HG03558 (cell line): ENCODE measurements at regions not wholly inside any gene's neighbourhood (a gene's known extent, or its start where the extent isn't known, plus 50 kb on each side); places are given as distances from the start of the nearest gene placed in this dataset.
A peak's percentile ranks its signal among the peaks of the same experiment; 100 is the strongest.

ENCODE experiments used
- ATAC-seq: cut with Tn5 transposase; IDR thresholded peaks from one replicate; pipeline ENCODE4 v1.9.1; 2021; ENCODE audit warnings: moderate number of reproducible peaks; ENCODE audit not compliant: unreplicated experiment; ENCODE audit errors: extremely low read depth

DNA sequence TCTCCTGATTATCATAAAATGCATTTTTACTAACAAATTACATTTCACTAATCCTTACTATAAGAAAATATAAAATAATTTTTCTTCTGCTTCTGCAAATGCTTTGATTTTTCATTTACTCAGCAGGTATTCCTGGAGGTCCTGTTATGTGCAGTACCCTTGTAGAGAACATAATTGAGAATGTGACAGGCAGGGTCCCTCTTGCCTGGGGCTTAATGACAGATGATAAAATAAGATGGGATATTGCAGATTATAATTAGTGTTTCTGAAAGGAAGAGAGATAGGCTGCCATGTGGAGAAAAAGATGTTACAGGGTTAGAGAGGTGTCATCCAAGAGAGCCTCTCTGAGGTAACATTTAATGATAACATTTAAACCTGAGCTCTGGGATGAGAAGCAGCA is 128.9 kb downstream of the MAD2L1 start:
- no peak for ATAC-seq

DNA sequence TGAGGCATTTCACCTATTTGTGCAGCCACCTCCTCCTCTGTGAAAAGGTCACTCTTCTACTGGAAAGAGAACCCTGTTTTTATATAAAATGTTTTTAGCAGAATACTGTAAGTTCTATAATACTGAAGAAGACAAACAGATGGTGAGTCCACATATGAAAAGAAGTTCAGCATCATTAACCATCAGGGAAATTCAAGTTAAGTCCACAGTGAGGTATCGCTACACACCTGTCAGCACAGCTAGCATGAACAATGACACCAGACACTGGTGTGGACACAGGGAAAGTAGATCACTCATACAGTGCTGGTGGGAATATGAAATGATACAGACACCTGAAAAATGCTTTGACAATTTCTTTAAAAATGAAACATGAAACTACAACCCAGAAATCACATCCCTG is 133.0 kb downstream of the MAD2L1 start:
- ATAC-seq = no peak

DNA sequence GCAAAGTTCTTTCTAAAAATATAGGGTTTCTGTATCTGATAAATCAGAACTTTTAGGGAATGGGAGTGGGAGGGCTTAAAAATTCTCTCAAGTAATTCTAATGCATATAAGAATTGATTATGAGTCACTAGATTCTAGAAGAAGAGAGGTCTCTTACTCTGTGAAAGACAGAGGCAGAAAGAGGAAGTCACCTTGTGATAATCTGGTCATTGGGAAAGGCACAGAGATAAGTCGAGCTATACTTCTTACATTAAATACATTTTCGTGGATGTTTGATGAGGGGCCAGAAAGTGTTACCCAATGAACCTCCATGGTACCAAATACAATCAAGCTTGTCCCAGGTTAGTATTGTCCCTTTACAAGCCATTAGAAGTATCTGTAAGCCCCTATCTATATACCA is 134.4 kb downstream of the MAD2L1 start:
- no peak for ATAC-seq

DNA sequence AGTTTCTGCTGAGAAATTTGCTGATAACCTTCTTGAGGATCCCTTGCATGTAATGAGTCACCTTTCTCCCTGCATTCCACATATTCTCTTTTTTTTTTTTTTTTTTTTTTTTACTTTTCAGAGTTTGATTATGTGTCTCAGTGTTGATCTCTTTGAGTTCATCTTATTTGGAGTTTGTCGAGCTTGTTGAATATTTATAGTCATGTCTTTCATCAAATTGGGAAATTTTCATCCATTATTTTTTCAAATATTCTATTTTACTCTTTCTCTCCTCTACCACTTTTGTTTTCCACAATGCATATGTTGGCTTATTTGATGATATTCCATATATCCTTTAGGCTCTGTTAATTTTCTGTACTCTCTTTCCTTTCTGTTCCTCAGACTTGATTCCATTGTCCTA is 136.1 kb downstream of the MAD2L1 start:
- no peak for ATAC-seq

- no peak for ATAC-seq
Measured at GRCh38 chr4:119921830-119922229, 144.8 kb downstream of the MAD2L1 start.

DNA sequence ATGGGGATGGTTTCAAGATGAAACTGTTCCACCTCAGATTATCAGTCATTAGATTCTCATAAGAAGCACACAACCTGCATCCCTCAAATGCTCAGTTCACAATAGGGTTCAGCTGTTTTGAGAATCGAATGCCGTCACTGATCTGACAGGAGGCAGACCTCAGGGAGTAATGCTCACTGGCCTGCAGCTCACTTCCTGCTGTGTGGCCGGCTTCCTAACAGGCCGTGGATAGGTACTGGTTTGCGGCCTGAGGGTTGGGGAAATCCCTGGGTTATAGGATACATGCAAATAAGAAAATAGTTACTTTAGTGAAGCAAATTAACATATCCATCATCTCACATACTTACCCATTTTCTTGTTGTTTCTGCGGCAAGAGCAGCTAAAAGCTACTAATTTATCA is 160.4 kb downstream of the MAD2L1 start:
- ATAC-seq = no peak

GRCh38 chr4:119898211-119898610 is 168.4 kb downstream of the MAD2L1 start:
- no peak for ATAC-seq

DNA sequence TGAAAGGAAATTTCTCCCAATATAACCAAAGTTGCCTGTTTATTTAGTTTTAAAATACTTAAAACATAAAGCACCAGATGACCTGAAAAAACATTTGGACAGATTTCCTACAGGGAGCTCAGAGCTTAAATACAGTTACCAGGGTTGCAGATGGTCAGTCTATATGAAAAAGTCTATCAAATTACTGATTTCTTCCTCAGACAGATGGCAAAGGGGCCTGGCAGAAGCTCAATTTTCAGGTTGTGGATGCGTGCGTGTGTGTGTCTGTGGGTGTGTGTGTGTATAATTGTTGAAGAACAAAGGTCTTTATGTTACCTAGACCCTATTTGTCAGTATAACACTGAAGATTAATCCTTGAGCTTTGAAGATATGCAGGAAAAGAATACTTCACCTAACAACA is 169.4 kb downstream of the MAD2L1 start:
- ATAC-seq = no peak

- ATAC-seq = no peak
Measured at GRCh38 chr4:119894650-119895208, 171.9 kb downstream of the MAD2L1 start.

DNA sequence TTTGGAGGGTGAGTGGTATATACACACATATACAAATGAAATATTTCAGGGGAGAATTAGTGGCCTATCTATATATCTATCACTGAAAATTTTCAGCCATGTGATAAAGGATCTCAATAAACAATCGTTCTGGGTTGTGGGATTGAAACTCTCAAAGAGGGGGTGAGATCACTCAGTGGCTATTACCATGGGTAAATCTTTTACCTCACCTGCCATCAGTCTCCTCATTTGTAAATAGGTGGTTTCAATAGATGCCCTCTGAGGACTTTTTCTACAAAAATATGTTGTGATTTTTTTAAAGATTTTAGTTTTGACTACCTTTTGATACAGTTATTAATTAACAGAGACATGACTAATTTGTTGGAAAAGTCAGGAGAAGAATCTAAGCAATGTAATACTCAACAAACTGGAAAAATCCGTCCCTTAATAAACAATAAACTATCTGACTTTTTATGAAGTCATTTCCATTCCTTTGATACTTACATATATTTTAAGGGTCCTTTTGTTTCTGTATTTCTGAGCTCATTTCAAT is 192.8 kb downstream of the MAD2L1 start:
- ATAC-seq = no peak

DNA sequence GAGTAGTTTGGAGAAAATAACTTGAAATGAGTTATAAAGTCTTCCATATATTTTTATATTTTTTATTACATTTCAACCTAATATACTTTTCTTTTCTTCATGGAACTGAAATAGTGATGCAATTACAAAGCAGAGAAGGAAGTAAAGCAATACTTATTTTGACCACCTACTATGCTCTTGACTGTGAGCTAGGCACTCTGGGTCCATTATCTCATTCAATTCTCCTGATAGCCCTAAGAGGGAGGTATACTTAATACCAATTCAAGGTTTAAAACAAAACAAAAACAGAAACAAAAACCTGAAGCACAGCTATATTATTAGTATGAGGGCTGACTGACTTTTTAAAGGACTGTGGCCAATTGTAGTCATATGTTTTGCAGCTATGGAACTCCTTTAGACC is 193.5 kb downstream of the MAD2L1 start:
- ATAC-seq = no peak

DNA sequence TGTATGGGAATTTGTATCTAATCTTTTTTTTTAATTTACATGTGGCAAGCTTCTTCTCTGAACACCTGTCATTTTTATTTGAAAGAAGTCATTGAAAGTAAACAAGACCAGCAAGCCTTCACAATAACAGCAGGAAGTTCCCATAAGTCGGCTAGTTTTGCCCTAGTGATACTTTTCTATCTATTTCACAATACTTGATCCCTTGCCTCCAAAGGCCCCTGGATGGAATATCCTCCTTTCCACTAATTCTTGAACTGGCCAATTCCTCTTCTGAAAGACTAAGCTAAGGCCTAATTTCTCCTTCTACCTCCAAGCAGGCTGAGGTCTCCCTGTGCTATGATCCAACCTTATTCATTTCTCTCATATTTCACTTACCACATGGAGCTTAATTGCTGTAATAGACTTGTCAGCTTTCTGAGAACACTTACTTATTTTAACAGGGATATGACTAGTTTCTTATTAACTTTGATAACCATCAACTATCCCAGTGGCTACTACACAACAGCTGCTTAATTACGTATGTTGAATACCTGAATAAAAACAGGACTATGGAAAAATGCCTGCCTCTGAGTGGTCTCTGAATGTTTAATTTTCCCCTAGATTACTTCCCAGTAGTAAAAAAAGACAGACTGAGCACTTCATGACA is 194.2 kb downstream of the MAD2L1 start:
- ATAC-seq = no peak

GRCh38 chr4:119870856-119871255 is 195.8 kb downstream of the MAD2L1 start:
- ATAC-seq = no peak

- no peak for ATAC-seq
Measured at GRCh38 chr4:119865789-119866188, 200.9 kb downstream of the MAD2L1 start.

DNA sequence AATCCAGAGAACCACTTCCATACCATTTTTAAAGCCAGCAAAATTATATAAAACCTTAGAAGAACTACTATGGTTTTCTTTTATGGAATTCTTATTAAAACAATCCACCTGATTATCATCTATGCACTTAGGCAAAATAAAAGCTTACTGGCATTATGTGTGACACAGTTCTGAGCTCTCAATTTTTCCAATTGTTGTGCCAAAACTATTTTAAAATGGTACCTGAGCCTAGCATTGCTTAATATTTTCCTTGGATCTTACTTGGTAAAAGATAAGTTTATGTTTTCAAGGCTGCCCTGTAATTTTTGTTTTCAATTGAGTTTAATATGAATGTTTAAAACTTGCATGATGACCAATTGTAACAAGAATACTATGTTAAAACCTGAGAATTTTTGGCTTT is 201.3 kb downstream of the MAD2L1 start:
- no peak for ATAC-seq

GRCh38 chr4:119861731-119862130 is 204.9 kb downstream of the MAD2L1 start:
- ATAC-seq = no peak

DNA sequence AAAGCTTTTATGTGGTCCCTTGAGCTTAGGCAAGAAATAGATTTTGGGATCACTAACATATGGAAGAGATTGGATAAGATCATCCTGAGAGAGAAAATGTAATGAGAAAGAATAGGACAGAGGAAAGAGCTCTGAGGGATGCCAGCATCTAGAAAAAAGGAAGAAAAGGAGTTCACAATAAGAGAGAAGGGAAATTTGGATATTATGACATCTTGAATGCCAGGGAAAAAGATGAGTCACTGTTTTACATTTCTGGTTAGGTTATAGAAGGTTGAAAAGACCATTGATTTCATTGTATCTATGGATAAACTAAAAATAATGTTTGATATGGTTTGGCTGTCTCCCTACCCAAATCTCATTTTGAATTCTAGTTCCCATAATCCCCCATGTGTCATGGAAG is 208.5 kb downstream of the MAD2L1 start:
- no peak for ATAC-seq

- no peak for ATAC-seq
Measured at GRCh38 chr4:119854364-119854763, 212.3 kb downstream of the MAD2L1 start.

DNA sequence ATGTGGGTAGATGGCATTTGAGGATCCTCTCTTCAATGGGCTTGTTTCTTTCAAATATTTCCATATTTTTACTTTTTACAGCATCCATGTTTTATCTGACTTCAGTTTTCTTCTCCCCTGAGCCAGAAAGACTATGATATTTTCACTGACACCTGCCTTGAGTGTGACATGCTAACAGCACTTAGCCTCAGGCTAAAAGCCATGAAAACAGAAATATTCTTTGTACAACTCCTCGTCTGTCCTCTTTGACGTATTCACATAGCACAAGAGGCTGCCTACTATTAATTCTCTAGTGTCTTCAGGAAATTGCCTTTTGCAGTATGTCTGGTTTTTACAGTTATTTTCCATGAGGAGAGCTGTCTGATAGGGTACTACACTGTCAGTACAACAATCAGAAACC is 215.0 kb downstream of the MAD2L1 start:
- no peak for ATAC-seq

DNA sequence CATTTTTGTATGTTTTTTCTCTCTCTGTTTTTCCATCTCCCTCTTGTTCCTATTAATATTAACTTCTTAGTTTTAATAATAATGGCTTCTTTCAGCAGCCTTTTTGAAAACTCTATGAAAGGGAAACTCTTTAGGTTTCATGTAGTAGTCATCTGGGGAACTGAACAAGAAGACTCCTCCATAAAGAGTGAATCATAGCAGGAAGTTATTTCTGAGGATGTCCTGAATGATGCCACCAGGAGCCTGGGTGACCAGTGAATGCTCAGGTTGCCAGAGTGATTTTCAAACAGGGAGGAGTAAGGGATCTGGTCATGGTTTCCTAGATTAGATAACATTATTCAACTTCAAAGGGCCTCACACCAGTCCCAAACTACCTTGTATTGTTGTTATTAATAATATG is 212.8 kb upstream of the PDE5A start:
- ATAC-seq = peak; percentile 59

- ATAC-seq = no peak
Measured at GRCh38 chr4:119835613-119835910, 207.0 kb upstream of the PDE5A start.

DNA sequence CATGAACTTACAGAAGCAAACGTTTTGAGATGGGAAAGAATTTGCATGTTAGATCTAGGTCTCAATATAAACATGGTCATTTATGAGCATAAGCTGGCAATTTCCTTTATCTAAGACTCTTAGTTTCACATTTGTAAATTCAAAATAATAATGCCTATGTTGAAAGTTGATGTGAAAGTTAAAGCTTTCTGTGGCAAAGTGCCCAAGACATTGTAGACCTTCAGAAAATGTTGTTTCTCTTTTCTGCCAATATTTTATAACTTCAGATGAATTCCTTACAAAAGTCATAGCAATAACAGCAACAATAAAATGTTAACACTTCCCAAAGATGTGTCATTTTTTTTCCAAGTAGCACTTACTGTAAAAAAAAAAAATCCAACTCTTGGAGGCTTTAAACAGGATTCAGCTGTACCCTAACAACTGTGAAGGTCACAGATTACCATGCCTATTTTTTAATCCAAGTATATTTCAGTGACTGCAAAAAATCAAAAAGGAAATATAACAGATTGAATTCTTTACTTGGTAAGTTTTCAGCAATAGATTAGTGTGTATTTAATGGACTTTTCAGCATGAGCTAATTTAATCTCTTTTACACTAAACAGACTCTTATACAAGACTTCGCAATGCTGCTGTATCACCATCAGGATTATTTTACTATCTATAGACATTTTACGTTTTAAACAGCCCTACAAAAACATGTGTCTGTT is 206.5 kb upstream of the PDE5A start:
- ATAC-seq = no peak
